ENCODE measurements at regions not wholly inside any gene's neighbourhood (a gene's known extent, or its start where the extent isn't known, plus 50 kb on each side); places are given as distances from the start of the nearest gene placed in this dataset.

GRCh38 chr4:121252224-121252806 lies 88.2 kb upstream of the TNIP3 start:
- TF ChIP-seq POLR2A (IDR thresholded peaks at IDR 0.05) = no peak
- peak; percentile 63 to 83 (median 77) for TF ChIP-seq CTCF (IDR thresholded peaks at IDR 0.05)
